Large intestine (tissue), 3 donors: ENCODE measurements at regions not wholly inside any gene's neighbourhood (a gene's known extent, or its start where the extent isn't known, plus 50 kb on each side); places are given as distances from the start of the nearest gene placed in this dataset.
"Not testable (repeated sequence)": the region's sequence is repeated elsewhere in the genome, so short reads cannot be mapped to it uniquely, and the experiment has no call there.

ENCODE experiments used
- DNase-seq, 2 donors: peaks; one replicate each; pipeline versions ENCODE4 v3.0.0 to v3.0.0-alpha.2; 2013
- H3K27ac ChIP-seq: one replicate; pipeline ENCODE4 v1.5.1; 2013; ENCODE audit warnings: low read length
- H3K27me3 ChIP-seq: 2 replicates; pipeline ENCODE4 v1.6.1; 2013; ENCODE audit warnings: low read length; ENCODE audit not compliant: control insufficient read depth, insufficient read depth
- H3K36me3 ChIP-seq: 2 replicates; pipeline ENCODE4 v1.6.1; 2013; ENCODE audit warnings: low read length; ENCODE audit not compliant: control insufficient read depth, insufficient read depth
- H3K4me1 ChIP-seq: one replicate; pipeline ENCODE4 v1.6.1; 2013; ENCODE audit warnings: low read length; ENCODE audit not compliant: control insufficient read depth, insufficient read depth
- H3K4me3 ChIP-seq: one replicate; pipeline ENCODE4 v1.5.1; 2013; ENCODE audit warnings: low read length
- H3K9me3 ChIP-seq: one replicate; pipeline ENCODE4 v1.6.1; 2013; ENCODE audit warnings: mild to moderate bottlenecking, low read depth, low read length, moderate library complexity; ENCODE audit not compliant: control insufficient read depth
- WGBS: methylation state at CpG from one replicate; pipeline ENCODE4 v1.1.5; 2013; ENCODE audit warnings: low lambda C conversion rate; ENCODE audit not compliant: insufficient coverage; 5-methylcytosine and 5-hydroxymethylcytosine counted together

GRCh38 chr14:71424941-71425340 lies 507.3 kb upstream of the RGS6 start:
- H3K36me3 ChIP-seq, result no peaks in the 10 kb centered on the region
- H3K27ac ChIP-seq, result no peak overlapping the region
- no peaks in the 10 kb centered on the region for H3K4me1 ChIP-seq
- peaks cover 13% of the 10 kb centered on the region for H3K9me3 ChIP-seq
- no peak for DNase-seq
- no peaks in the 10 kb centered on the region for H3K27me3 ChIP-seq
- no peak overlapping the region for H3K4me3 ChIP-seq

- DNase-seq, result no peak
- H3K27ac ChIP-seq, result no peak overlapping the region
- WGBS, result no CpG with 5 or more reads among the region's 2 CpGs
- H3K4me1 ChIP-seq, result no peaks in the 10 kb centered on the region
- H3K36me3 ChIP-seq, result no peaks in the 10 kb centered on the region
- no peaks in the 10 kb centered on the region for H3K27me3 ChIP-seq
- peaks cover 13% of the 10 kb centered on the region for H3K9me3 ChIP-seq
- no peak overlapping the region for H3K4me3 ChIP-seq
Measured at GRCh38 chr14:71426001-71426400, 506.2 kb upstream of the RGS6 start.

- Histone ChIP-seq H3K36me3 (no peaks in the 10 kb centered on the region), H3K4me3 (no peak overlapping the region), H3K9me3 (peaks cover 6% of the 10 kb centered on the region), H3K4me1 (no peaks in the 10 kb centered on the region), H3K27me3 (no peaks in the 10 kb centered on the region), H3K27ac (no peak overlapping the region)
- DNase-seq, result no peak
Measured at GRCh38 chr14:71429902-71430301, 502.3 kb upstream of the RGS6 start.

GRCh38 chr14:71430321-71430677 lies 501.9 kb upstream of the RGS6 start:
- H3K4me1 ChIP-seq, result no peaks in the 10 kb centered on the region
- H3K27me3 ChIP-seq, result no peaks in the 10 kb centered on the region
- no CpG with 5 or more reads among the region's 2 CpGs for WGBS
- H3K36me3 ChIP-seq, result no peaks in the 10 kb centered on the region
- H3K4me3 ChIP-seq, result no peak overlapping the region
- H3K9me3 ChIP-seq, result peaks cover 6% of the 10 kb centered on the region
- no peak overlapping the region for H3K27ac ChIP-seq
- DNase-seq, result no peak

- Histone ChIP-seq H3K27ac (no peak overlapping the region), H3K36me3 (no peaks in the 10 kb centered on the region), H3K4me3 (no peak overlapping the region), H3K27me3 (no peaks in the 10 kb centered on the region), H3K4me1 (no peaks in the 10 kb centered on the region), H3K9me3 (peaks cover 6% of the 10 kb centered on the region)
- WGBS, result 100% methylated on average over 1 of the region's 3 CpGs
- DNase-seq, result no peak
Measured at GRCh38 chr14:71430678-71431376, 501.4 kb upstream of the RGS6 start.

GRCh38 chr14:71432334-71433110 lies 499.7 kb upstream of the RGS6 start:
- Histone ChIP-seq H3K9me3 (no peaks in the 10 kb centered on the region), H3K36me3 (no peaks in the 10 kb centered on the region), H3K4me3 (no peak overlapping the region), H3K27ac (no peak overlapping the region), H3K4me1 (no peaks in the 10 kb centered on the region), H3K27me3 (no peaks in the 10 kb centered on the region)
- 100% methylated on average over 1 of the region's 3 CpGs for whole genome bisulfite sequencing
- DNase-seq, result no peak

GRCh38 chr14:71433303-71433702 lies 498.9 kb upstream of the RGS6 start:
- no peaks in the 10 kb centered on the region for H3K4me1 ChIP-seq
- no peaks in the 10 kb centered on the region for H3K9me3 ChIP-seq
- DNase-seq, result no peak
- H3K36me3 ChIP-seq, result no peaks in the 10 kb centered on the region
- no peak overlapping the region for H3K27ac ChIP-seq
- WGBS, result no CpG with 5 or more reads among the region's 8 CpGs
- no peak overlapping the region for H3K4me3 ChIP-seq
- no peaks in the 10 kb centered on the region for H3K27me3 ChIP-seq

- DNase-seq, result not testable (repeated sequence)
Measured at GRCh38 chr14:71435641-71436040, 496.6 kb upstream of the RGS6 start.

GRCh38 chr14:71437870-71438269 lies 494.4 kb upstream of the RGS6 start:
- Histone ChIP-seq H3K9me3 (no peaks in the 10 kb centered on the region), H3K27me3 (no peaks in the 10 kb centered on the region), H3K4me3 (no peak overlapping the region), H3K4me1 (no peaks in the 10 kb centered on the region), H3K36me3 (no peaks in the 10 kb centered on the region), H3K27ac (no peak overlapping the region)
- DNase-seq, result no peak
- WGBS, result 77% methylated on average over 2 of the region's 4 CpGs

More at GRCh38 chr14:71435641-71436040, 496.6 kb upstream of the RGS6 start:
- H3K36me3 ChIP-seq, H3K4me3 ChIP-seq, H3K27ac ChIP-seq, H3K27me3 ChIP-seq, H3K9me3 ChIP-seq, H3K4me1 ChIP-seq: not testable (repeated sequence)
- whole genome bisulfite sequencing, result 100% methylated on average over 1 of the region's 2 CpGs

GRCh38 chr14:71438684-71439083 lies 493.5 kb upstream of the RGS6 start:
- Histone ChIP-seq H3K27me3 (no peaks in the 10 kb centered on the region), H3K36me3 (no peaks in the 10 kb centered on the region), H3K9me3 (no peaks in the 10 kb centered on the region), H3K4me3 (no peak overlapping the region), H3K4me1 (no peaks in the 10 kb centered on the region), H3K27ac (no peak overlapping the region)
- WGBS, result no CpG with 5 or more reads among the region's 2 CpGs
- DNase-seq, result no peak

- Histone ChIP-seq H3K27ac (no peak overlapping the region), H3K4me1 (no peaks in the 10 kb centered on the region), H3K36me3 (no peaks in the 10 kb centered on the region), H3K27me3 (no peaks in the 10 kb centered on the region), H3K4me3 (no peak overlapping the region), H3K9me3 (no peaks in the 10 kb centered on the region)
- DNase-seq, result no peak
Measured at GRCh38 chr14:71441126-71441525, 491.1 kb upstream of the RGS6 start.
